ENCODE measurements at regions not wholly inside any gene's neighbourhood (a gene's known extent, or its start where the extent isn't known, plus 50 kb on each side); places are given as distances from the start of the nearest gene placed in this dataset.

GRCh38 chr5:107321906-107322305 is 348.8 kb downstream of the EFNA5 start:
- Mint-ChIP-seq H3K27me3 (peaks cover 3% of the 10 kb centered on the region), H3K4me1 (no peaks in the 10 kb centered on the region), H3K9me3 (no peaks in the 10 kb centered on the region), H3K4me3 (no peak overlapping the region), H3K27ac (no peak overlapping the region), H3K36me3 (ENCODE audit: low read depth) (no peaks in the 10 kb centered on the region)
- intact Hi-C loops (cut with micrococcal nuclease), result no loop called here
- POLR2A ChIA-PET, result no interaction called here
- no peak for TF ChIP-seq CTCF (IDR thresholded peaks at IDR 0.05)
- DNase-seq (no peak), ATAC-seq (ENCODE audit: low read depth) (no peak)
- CTCF ChIA-PET, result no interaction called here

- Mint-ChIP-seq H3K27me3 (peaks cover 3% of the 10 kb centered on the region), H3K4me1 (no peaks in the 10 kb centered on the region), H3K27ac (no peak overlapping the region), H3K36me3 (ENCODE audit: low read depth) (no peaks in the 10 kb centered on the region), H3K9me3 (no peaks in the 10 kb centered on the region), H3K4me3 (no peak overlapping the region)
- TF ChIP-seq CTCF (IDR thresholded peaks at IDR 0.05), result no peak
- ChIA-PET POLR2A (no interaction called here), CTCF (no interaction called here)
- ATAC-seq (ENCODE audit: low read depth) (no peak), DNase-seq (no peak)
- intact Hi-C loops (cut with micrococcal nuclease), result no loop called here
Measured at GRCh38 chr5:107320846-107321245, 349.9 kb downstream of the EFNA5 start.

GRCh38 chr5:107320376-107320775 is 350.4 kb downstream of the EFNA5 start:
- ATAC-seq (ENCODE audit: low read depth) (no peak), DNase-seq (no peak)
- Mint-ChIP-seq H3K27ac (no peak overlapping the region), H3K36me3 (ENCODE audit: low read depth) (no peaks in the 10 kb centered on the region), H3K9me3 (no peaks in the 10 kb centered on the region), H3K4me3 (no peak overlapping the region), H3K4me1 (no peaks in the 10 kb centered on the region), H3K27me3 (peaks cover 5% of the 10 kb centered on the region)
- CTCF ChIA-PET, result no interaction called here
- no peak for TF ChIP-seq CTCF (IDR thresholded peaks at IDR 0.05)
- intact Hi-C loops (cut with micrococcal nuclease), result no loop called here
- POLR2A ChIA-PET, result no interaction called here

GRCh38 chr5:107319901-107320300 is 350.8 kb downstream of the EFNA5 start:
- ATAC-seq (ENCODE audit: low read depth) (no peak), DNase-seq (no peak)
- Mint-ChIP-seq H3K4me3 (no peak overlapping the region), H3K9me3 (no peaks in the 10 kb centered on the region), H3K27me3 (peaks cover 5% of the 10 kb centered on the region), H3K36me3 (ENCODE audit: low read depth) (no peaks in the 10 kb centered on the region), H3K27ac (no peak overlapping the region), H3K4me1 (no peaks in the 10 kb centered on the region)
- no peak for TF ChIP-seq CTCF (IDR thresholded peaks at IDR 0.05)
- ChIA-PET CTCF (no interaction called here), POLR2A (no interaction called here)
- intact Hi-C loops (cut with micrococcal nuclease), result no loop called here

GRCh38 chr5:107314330-107314729 is 356.4 kb downstream of the EFNA5 start:
- no peak overlapping the region for H3K4me3 Mint-ChIP-seq
- H3K36me3 Mint-ChIP-seq (ENCODE audit: low read depth), result no peaks in the 10 kb centered on the region
- ChIA-PET CTCF (no interaction called here), POLR2A (no interaction called here)
- no peak for DNase-seq
- intact Hi-C loops (cut with micrococcal nuclease), result no loop called here
- no peaks in the 10 kb centered on the region for H3K4me1 Mint-ChIP-seq
- H3K27me3 Mint-ChIP-seq, result peaks cover 5% of the 10 kb centered on the region
- TF ChIP-seq CTCF (IDR thresholded peaks at IDR 0.05), result no peak
- ATAC-seq (ENCODE audit: low read depth), result no peak
- no peaks in the 10 kb centered on the region for H3K9me3 Mint-ChIP-seq
- H3K27ac Mint-ChIP-seq, result no peak overlapping the region

Data from activated B cell treated with CpG ODN at 0.5 μM for 24 hours (primary cell).